Activated CD8-positive, alpha-beta memory T cell treated with anti-CD3 and anti-CD28 coated beads, Interleukin-2, amount 50 U/mL, for 48 hours (primary cell): ENCODE measurements at regions not wholly inside any gene's neighbourhood (a gene's known extent, or its start where the extent isn't known, plus 50 kb on each side); places are given as distances from the start of the nearest gene placed in this dataset.
"Not testable (repeated sequence)": the region's sequence is repeated elsewhere in the genome, so short reads cannot be mapped to it uniquely, and the experiment has no call there.

Source experiments
- DNase-seq: peaks from one replicate; pipeline ENCODE4 v3.0.0-alpha.2; 2020

- DNase-seq, result no peak
Observed at GRCh38 chrX:5490786-5491563, 737.7 kb downstream of the NLGN4X start.

DNA sequence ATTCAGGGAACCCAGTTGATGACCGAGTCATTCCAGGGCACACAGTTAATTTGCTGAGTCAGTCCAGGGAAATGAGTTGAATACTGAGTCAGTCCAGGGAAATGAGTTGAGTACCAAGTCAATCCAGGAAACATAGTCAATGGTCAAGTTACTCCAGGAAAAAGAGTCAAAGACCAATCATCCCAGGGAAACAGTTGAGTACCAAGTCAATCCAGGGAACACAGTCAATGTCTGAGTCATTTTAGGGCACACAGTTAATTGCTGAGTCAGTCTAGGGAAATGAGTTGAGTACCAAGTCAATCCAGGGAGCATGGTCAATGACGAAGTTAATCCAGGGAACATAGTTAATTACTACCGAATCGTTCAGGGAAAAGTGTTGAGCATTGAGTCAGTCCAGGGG, 754.4 kb downstream of the NLGN4X start:
- DNase-seq, result no peak

DNA sequence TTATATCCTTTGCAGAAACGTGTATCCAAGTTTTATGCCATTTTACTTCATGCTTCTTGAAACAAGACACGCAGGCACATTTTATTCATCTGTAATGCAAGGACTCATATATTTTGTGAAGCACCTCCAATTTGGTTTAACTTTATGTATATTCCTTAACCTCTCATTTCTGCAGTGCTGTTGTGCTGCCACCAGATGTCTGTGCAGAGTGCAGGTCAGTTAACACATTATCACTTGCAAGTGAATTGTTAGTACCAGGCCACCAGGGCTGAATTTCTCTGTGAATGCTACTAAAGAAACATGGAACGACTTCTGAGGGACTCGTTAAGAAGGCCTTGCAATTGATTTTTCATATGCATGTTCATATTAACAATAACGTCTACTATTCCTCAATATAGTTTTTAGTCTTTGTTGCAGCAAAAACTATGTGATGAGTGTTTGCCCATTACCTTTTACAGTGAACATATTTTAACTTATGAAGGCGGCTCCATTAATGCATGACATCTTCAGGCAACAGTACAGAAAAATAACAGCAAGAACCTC, 770.3 kb downstream of the NLGN4X start:
- DNase-seq, result no peak

DNA sequence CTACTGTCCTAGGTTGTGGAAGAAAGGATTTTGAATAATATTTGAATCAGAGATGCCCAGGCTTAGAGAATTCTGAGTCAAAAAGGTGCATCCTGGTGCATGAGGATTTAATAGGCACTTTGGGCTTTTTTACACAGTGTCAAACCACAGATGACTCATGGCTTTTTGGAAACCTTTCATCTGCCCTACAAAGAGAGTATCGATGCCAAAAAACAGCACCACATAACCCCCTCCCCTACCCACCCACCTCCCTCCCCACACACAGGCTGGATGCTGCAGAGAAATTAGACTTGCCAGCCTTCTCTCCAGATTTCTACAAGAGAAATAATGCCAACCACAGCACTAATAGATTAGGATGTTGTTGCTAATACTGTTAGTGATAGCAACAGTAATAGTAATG, 779.3 kb downstream of the NLGN4X start:
- DNase-seq, result no peak

GRCh38 chrX:5431823-5432222, 796.8 kb downstream of the NLGN4X start:
- DNase-seq, result no peak

DNA sequence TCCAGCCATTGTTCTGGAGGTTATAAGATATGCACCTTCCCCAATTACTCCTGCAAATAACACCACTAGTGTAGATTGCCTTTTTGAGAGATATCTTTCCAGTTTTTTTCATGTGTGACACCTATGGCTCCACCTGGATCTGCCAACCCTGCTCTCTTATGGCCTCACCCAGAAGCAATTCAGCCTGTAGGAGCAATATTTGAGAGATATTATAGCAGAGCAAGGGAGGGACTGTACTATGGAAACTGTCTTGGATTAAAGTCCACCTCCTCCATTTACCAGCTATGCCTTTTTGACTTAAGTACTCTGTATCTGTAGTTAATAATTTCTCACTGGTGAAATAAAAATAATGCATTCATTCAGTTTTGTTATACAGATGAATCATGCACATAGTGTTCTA, 803.5 kb downstream of the NLGN4X start:
- DNase-seq, result no peak

DNA sequence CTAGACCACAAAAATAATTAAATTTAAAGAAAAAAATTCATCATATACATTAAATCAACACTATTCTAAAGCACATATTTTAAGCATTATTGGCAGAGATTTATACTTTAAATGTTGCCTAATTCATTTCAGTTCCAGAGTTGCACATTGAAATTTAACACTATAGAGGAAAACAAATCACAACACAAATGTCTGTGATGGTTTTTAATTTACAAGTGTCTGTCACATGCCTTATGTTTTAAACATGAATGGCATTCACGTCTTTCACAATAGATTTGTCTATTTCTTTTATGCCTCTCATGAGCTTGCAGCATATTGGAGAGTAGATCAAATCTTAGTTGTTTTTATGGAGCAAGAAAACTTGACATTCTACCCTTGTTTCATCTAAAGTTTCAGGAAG, 811.3 kb downstream of the NLGN4X start:
- no peak for DNase-seq

- DNase-seq, result no peak
Observed at GRCh38 chrX:5415738-5416137, 812.9 kb downstream of the NLGN4X start.

DNA sequence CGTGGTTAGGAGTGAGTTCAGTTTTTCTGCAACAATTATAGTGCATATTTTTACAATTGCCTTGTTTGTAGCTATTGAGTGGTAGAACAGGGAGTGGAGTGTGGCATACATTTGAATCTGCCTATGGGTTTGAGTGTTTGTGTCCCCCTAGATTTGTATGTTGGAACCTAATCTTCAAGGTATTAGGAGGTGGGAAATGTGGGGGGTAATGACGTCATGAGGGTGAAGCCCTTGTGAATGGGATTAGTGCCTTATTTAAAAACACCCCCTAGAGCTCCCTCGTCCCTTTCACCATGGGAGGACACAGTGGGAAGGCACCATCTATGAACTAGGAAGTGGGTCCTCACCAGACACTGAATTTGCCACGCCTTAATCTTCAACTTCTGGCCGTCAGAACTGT, 819.6 kb downstream of the NLGN4X start:
- DNase-seq, result no peak

DNA sequence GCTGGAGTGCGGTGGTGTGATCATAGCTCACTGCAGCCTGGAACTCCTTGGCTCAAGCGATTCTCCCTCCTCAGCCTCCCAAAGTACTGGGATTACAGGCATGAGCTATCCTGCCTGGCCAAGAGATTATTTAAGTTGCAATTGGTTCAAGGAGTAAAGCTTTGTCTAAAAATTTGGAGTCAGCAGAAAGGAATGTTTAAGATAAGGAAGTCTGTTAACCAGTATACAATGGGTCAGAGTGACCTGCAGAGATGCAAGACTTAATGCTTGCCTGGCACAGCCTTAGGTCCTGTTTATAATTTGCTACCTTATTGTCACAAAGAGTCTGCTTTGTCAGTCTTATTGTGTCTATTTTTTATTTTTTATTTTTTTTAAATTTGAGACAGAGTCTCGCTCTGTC, 826.2 kb downstream of the NLGN4X start:
- no peak for DNase-seq

- no peak for DNase-seq
Observed at GRCh38 chrX:5399403-5399802, 829.3 kb downstream of the NLGN4X start.

DNA sequence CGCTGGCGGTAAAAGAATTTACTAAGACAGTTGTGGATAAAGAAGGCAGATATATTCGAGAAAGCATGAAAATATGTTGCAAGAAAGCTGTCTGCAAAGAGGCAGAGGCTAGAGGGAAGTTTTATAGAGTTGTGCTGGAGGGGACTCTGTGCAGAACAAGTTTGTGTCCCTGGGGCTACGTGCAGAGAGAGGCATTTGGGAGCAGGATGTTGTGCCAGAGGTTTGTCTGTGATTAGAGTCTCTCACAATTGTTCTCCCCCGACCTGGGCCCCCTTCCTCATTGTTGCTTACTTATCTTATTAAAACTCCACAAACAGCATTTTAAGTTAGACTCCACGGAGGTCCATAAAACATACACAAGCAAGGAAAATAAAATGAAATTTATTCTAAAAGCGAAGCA, 831.3 kb downstream of the NLGN4X start:
- DNase-seq, result no peak

GRCh38 chrX:5390376-5390775, 838.3 kb downstream of the NLGN4X start:
- no peak for DNase-seq

DNA sequence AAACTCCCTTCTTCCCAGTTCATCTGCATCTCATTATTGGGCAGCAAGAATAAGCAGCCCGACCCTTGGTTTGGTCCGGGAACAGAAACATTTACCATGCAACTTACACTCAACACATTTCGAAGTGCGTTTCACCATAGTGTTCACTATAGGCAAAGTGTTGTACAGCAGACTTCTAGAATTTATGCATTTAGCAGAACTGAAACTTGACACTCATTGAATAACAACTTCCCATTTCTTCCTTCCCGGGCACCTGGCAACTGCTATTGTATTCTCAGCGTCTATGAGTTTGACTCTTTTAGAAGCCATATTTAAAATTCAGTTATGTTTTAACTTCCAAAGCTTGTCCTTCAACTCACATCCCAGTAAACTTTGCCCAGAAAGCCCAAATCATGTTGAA, 840.6 kb downstream of the NLGN4X start:
- no peak for DNase-seq

DNA sequence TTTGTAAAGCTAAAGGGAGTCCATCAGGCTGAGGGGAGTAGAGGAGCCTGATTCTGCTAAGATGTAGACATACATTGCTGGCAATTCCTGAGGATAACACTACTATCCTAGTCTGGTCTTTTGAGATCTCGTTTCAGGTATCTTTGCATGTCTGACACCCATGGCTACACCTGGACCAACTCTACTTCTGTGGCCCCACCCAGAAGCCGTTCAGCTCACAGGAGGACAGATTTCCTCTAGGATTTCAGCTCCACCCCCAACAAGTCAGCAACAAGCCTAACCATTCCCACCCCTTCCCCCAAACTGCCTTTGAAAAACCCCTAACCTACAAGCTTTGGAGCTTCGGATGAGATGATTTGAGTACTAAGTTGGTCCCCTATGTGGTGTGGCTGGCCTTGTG, 848.2 kb downstream of the NLGN4X start:
- no peak for DNase-seq

DNA sequence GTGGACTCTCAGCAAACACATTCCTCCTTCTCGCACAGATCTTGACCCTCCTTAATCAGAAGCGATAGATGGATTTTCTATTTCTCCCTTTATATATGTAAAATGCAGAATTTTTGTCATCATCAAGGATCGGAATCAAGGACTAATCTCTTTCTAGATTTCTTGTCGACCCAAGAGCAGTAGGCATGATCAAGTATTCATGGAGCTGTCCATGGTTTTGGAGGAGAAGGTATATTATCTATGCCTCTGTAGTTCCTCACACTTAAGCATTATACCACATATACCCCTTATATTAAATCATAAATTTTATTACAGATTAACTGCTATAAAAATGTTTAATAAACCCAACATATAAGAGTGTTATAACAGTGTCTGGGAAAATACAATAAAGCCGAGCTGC, 886.8 kb downstream of the NLGN4X start:
- DNase-seq, result no peak

- no peak for DNase-seq
Observed at GRCh38 chrX:5337160-5337559, 891.5 kb downstream of the NLGN4X start.

DNA sequence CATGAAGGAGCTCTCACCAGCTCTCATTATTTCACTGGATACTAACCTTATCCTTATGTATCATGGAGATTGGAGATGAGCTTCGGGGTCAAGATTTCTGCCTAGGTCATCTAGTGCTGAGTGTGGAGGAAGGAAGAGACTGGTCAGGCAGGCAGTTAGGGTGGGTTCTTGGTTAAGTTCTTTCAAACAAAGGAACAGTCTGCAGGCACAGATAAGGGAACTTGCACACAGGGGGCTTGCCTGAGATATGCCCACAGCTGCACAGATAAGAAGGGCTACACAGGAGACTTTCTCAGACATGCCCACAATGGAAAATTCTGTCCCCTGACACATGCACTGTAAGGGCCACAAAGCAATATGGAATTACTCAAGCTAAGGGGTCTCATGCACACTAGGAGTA, 904.1 kb downstream of the NLGN4X start:
- no peak for DNase-seq

- DNase-seq, result no peak
Observed at GRCh38 chrX:5314148-5314547, 914.5 kb downstream of the NLGN4X start.

GRCh38 chrX:5307416-5307815, 921.3 kb downstream of the NLGN4X start:
- DNase-seq, result no peak

DNA sequence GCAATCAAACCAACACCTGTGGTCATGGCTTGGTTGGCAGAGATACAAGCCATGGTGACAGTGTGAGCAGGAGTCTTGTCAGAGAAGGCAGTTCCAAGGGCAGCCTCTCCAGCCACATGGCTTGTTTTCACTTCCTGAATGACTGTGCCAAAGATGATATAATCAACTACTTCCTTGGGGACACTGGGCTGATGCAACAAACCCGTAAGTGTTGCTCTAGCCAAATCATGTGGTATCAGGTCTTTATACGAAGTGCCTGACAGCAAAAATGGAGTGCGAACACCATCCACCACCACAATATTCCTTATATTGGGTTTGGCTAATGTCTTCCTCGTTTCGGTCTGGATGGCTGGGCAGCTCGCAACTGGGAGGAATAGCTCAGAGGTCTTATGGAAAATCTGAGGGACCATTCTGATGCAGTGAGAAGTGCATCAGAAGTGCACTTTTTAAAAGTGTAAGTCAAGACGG, 922.0 kb downstream of the NLGN4X start:
- no peak for DNase-seq

- DNase-seq, result no peak
Observed at GRCh38 chrX:5305452-5305851, 923.2 kb downstream of the NLGN4X start.

GRCh38 chrX:5295004-5295403, 933.7 kb downstream of the NLGN4X start:
- no peak for DNase-seq

DNA sequence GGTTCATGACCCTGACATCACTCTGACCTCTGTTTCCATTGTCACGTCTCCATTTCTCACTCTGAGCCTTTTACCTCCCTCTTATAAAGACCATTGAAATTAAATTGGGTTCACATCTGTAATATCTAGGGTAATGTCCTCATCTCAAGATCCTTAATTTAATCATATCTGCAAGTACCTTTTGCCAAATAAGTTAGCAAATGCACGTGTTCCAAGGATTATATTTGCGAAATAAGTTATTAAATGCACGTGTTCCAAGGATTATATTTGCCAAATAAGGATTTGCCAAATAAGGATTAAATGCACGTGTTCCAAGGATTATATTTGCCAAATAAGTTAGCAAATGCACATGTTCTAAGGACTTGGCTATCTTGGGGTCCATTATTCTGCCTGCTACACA, 938.0 kb downstream of the NLGN4X start:
- DNase-seq, result no peak

DNA sequence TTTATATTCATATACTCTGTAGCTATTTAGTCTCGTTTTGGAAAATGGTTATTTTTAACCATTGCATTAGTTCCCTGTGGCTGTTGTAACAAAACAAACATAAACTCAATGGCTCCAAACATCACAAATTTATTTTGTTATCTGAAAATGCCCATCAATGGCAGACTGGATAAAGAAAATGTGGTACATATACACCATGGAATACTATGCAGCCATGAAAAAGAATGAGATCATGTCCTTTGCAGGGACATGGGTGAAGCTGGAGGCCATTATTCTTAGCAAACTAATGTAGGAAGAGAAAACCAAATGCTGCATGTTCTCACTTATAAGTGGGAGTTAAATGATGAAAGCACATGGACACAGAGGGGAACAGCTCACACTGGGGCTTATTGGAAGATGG, 938.7 kb downstream of the NLGN4X start:
- DNase-seq, result not testable (repeated sequence)
